Tibial artery (tissue), 4 donors: ENCODE measurements at regions not wholly inside any gene's neighbourhood (a gene's known extent, or its start where the extent isn't known, plus 50 kb on each side); places are given as distances from the start of the nearest gene placed in this dataset.

Experiments
- DNase-seq, 2 donors: peaks; one replicate each; pipeline ENCODE4 v3.0.0-alpha.2; 2019
- H3K27ac ChIP-seq, 2 donors: fragments of 200-600 bp; sonication (generic) in 1 of 2; 1 replicate in 1 of 2; 2 replicates in 1 of 2; pipeline ENCODE4 v1.5.1; 2018 to 2019; ENCODE audit warnings: mild to moderate bottlenecking in 1 of 2
- H3K27me3 ChIP-seq, 2 donors: fragments of 200-600 bp; sonication (generic) in 1 of 2; one replicate each; pipeline versions ENCODE4 v1.5.1 to v1.6.0; 2016 to 2019
- H3K36me3 ChIP-seq, 3 donors: fragments of 200-600 bp; sonication (generic) in 2 of 3; one replicate each; pipeline ENCODE4 v1.5.1; 2016 to 2019; ENCODE audit warnings: mild to moderate bottlenecking in 2 of 3
- H3K4me1 ChIP-seq, 4 donors: fragments of 200-600 bp; sonication (generic) in 2 of 4; 1 replicate in 3 of 4; 2 replicates in 1 of 4; pipeline ENCODE4 v1.5.1; 2016 to 2019
- H3K4me3 ChIP-seq, 2 donors: fragments of 200-600 bp; sonication (generic) in 1 of 2; 1 replicate in 1 of 2; 2 replicates in 1 of 2; pipeline ENCODE4 v1.5.1; 2018 to 2019; ENCODE audit warnings: mild to moderate bottlenecking in 2 of 2
- H3K9me3 ChIP-seq, 3 donors: fragments of 200-600 bp; sonication (generic) in 1 of 3; one replicate each; pipeline ENCODE4 v1.5.1; 2016 to 2019
- intact Hi-C: fragments of 100-400 bp; cut with DNase I; formaldehyde crosslinking; loops from one replicate; pipeline ENCODE4 v1.15.0; 2023; ENCODE audit warnings: low total_unique reads
- TF ChIP-seq, protein P1 (sequence below), 2 experiments: fragments of 200-600 bp in 1 of 2; fragments of 450-650 bp in 1 of 2; IDR thresholded peaks; one replicate each; pipeline ENCODE4 v1.5.1; 2017 to 2019; ENCODE audit warnings: antibody characterized with exemption in 2 of 2, mild to moderate bottlenecking in 1 of 2, moderate library complexity in 1 of 2

DNA sequence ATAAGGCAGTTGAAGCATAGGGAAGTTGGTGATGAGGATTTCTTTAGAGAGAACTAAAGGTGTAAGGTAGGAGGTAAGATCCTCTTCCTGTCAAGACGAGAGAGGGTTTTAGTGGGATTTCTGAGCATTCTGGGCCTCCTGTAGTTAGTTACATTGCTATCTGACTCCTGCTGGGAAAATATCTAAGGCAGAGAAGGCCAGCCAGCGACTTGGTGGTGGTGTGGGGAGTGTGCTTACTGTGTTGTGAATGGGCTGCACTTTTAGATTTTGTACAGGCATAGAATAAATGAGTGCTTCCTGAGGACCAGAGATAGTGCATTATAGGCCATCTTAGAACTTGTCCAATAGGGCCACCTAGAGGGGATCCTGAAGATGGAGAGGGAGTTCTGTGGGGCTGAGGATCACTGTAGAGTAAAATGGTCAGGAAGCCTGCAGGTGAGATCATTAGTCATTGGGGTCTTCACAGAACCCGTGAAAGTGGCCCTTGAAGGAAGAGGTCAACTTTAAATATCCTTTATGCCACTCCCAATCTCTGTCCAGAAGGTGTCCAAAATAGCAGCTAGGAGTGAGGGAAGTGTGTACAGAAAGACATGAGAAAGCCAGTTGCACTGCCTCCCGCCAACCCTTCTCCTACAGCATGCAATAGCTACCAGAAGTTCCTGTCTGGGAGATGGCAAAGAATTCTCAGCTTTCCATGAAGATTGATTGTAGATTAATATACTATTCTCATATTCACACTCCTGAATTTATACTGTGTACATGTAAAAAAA is 266.6 kb downstream of the POLR1F start:
- no peaks in the 10 kb centered on the region for H3K36me3 ChIP-seq
- no peaks in the 10 kb centered on the region for H3K27me3 ChIP-seq
- no peaks in the 10 kb centered on the region for H3K9me3 ChIP-seq
- H3K4me1 ChIP-seq, result no peaks in the 10 kb centered on the region
- TF ChIP-seq, protein P1, sequence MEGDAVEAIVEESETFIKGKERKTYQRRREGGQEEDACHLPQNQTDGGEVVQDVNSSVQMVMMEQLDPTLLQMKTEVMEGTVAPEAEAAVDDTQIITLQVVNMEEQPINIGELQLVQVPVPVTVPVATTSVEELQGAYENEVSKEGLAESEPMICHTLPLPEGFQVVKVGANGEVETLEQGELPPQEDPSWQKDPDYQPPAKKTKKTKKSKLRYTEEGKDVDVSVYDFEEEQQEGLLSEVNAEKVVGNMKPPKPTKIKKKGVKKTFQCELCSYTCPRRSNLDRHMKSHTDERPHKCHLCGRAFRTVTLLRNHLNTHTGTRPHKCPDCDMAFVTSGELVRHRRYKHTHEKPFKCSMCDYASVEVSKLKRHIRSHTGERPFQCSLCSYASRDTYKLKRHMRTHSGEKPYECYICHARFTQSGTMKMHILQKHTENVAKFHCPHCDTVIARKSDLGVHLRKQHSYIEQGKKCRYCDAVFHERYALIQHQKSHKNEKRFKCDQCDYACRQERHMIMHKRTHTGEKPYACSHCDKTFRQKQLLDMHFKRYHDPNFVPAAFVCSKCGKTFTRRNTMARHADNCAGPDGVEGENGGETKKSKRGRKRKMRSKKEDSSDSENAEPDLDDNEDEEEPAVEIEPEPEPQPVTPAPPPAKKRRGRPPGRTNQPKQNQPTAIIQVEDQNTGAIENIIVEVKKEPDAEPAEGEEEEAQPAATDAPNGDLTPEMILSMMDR (IDR thresholded peaks at IDR 0.05), result no peak
- no peak for DNase-seq
- no peak overlapping the region for H3K27ac ChIP-seq
- intact Hi-C loops, result no loop called here
- no peak overlapping the region for H3K4me3 ChIP-seq

DNA sequence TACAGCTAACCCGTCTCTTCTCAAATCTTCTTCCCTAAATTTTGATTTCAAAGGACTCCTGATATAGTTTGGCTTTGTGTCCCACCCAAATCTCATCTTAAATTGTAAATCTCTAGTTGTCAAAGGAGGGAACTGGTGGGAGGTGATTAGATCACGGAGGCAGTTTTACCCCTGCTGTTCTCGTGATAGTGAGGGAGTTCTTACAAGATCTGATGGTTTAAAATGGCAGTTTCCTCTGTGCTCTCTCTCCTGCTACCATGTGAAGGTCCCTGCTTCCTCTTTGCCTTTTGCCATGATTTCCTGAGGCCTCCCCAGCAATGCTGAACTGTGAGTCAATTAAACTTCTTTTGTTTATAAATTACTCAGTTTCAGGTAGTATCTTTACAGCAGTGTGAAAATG is 269.3 kb downstream of the POLR1F start:
- no peaks in the 10 kb centered on the region for H3K4me1 ChIP-seq
- no peak for DNase-seq
- intact Hi-C loops, result no loop called here

DNA sequence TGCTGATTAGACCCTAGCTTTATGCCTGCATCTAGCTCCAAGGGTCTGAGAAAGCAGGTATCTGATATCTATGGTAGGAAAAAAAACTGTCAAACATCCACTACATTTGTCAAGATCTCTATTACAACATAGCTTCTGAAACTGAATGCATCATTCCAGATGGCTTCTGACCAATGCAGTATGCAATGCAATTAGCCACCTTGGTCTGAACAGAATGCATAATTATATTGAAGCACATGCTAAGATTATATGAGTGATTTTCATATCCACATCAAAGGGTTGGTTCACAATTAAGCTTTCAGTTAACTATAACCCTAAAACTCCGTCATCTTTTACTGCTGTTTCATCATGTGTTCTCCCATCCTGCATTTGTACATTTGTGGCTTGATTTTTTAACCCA is 271.4 kb downstream of the POLR1F start:
- Histone ChIP-seq H3K4me3 (no peak overlapping the region), H3K27me3 (no peaks in the 10 kb centered on the region), H3K4me1 (no peaks in the 10 kb centered on the region), H3K9me3 (no peaks in the 10 kb centered on the region), H3K36me3 (no peaks in the 10 kb centered on the region), H3K27ac (no peak overlapping the region)
- intact Hi-C loops, result no loop called here
- DNase-seq, result no peak
- TF ChIP-seq, protein P1 (IDR thresholded peaks at IDR 0.05), result no peak

More for the DNA sequence above, 269.3 kb downstream of the POLR1F start:
- H3K9me3 ChIP-seq, result no peaks in the 10 kb centered on the region
- TF ChIP-seq, protein P1 (IDR thresholded peaks at IDR 0.05), result no peak
- H3K4me3 ChIP-seq, result no peak overlapping the region
- no peak overlapping the region for H3K27ac ChIP-seq
- no peaks in the 10 kb centered on the region for H3K27me3 ChIP-seq
- H3K36me3 ChIP-seq, result no peaks in the 10 kb centered on the region

DNA sequence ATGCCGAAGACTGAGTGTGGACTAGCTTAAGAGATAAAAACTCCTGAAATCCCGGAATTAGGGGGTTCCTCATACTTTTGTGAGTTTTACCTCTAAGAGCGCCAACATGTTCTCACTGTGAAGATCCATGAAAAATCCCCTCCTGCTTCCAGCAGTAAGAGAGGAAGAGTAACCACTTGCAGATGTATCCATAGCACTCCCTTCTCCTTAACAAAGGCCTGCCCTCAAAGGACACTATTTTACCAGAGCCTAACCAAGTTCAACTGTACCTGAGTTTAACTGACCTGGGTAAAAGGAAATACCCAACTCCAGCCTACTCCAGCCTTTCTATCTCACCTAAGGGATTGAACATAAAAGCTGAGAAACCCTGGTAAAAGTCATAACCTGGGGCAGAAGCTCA is 280.9 kb downstream of the POLR1F start:
- no peak overlapping the region for H3K4me3 ChIP-seq
- no peak for DNase-seq
- H3K27me3 ChIP-seq, result no peaks in the 10 kb centered on the region
- no peak overlapping the region for H3K27ac ChIP-seq
- no peaks in the 10 kb centered on the region for H3K9me3 ChIP-seq
- TF ChIP-seq, protein P1 (IDR thresholded peaks at IDR 0.05), result no peak
- H3K4me1 ChIP-seq, result no peaks in the 10 kb centered on the region
- no peaks in the 10 kb centered on the region for H3K36me3 ChIP-seq
- intact Hi-C loops, result no loop called here

DNA sequence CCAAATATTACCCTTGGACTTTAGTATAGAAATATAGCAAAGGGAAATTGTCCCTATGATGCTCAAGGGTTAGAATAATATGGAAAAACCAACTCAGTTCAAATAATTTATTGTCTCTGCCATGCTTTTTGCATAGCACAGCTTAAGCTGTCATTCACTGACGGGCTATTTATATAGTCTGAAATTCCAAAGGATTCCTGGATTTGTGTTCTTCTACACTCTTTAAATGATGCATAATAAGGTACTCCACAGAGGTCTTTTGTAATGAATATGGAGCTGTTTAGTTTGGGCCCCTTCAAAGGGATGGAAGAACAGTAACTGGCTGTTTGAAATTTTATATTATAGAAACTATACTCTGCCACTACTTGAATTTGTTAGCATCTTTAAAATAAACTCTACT is 276.6 kb upstream of the FERD3L start:
- intact Hi-C loops, result no loop called here
- no peak overlapping the region for H3K4me3 ChIP-seq
- no peaks in the 10 kb centered on the region for H3K4me1 ChIP-seq

More for the DNA sequence above, 276.6 kb upstream of the FERD3L start:
- H3K36me3 ChIP-seq, result no peaks in the 10 kb centered on the region
- TF ChIP-seq, protein P1 (IDR thresholded peaks at IDR 0.05), result no peak
- no peaks in the 10 kb centered on the region for H3K9me3 ChIP-seq
- no peak overlapping the region for H3K27ac ChIP-seq
- H3K27me3 ChIP-seq, result no peaks in the 10 kb centered on the region
- no peak for DNase-seq
